Endothelial cell (in vitro differentiated cells): ENCODE measurements at regions not wholly inside any gene's neighbourhood (a gene's known extent, or its start where the extent isn't known, plus 50 kb on each side); places are given as distances from the start of the nearest gene placed in this dataset.

Source experiments
- DNase-seq: peaks from one replicate; pipeline ENCODE4 v3.0.0; 2021; ENCODE audit warnings: low spot score
- H3K27ac Mint-ChIP-seq: one replicate; pipeline ENCODE4 v1.8.0; 2021; ENCODE audit warnings: mixed read lengths, inconsistent platforms; ENCODE audit not compliant: unreplicated experiment
- H3K27me3 Mint-ChIP-seq: one replicate; pipeline ENCODE4 v1.8.0; 2021; ENCODE audit warnings: mild to moderate bottlenecking, moderate library complexity, mixed read lengths, inconsistent platforms; ENCODE audit not compliant: unreplicated experiment
- H3K36me3 Mint-ChIP-seq: one replicate; pipeline ENCODE4 v1.8.0; 2021; ENCODE audit warnings: mild to moderate bottlenecking, low read depth, mixed read lengths, inconsistent platforms; ENCODE audit not compliant: unreplicated experiment
- H3K4me1 Mint-ChIP-seq: one replicate; pipeline ENCODE4 v1.8.0; 2021; ENCODE audit warnings: mild to moderate bottlenecking, mixed read lengths, inconsistent platforms; ENCODE audit not compliant: unreplicated experiment
- H3K4me3 Mint-ChIP-seq: one replicate; pipeline ENCODE4 v1.8.0; 2021; ENCODE audit warnings: mild to moderate bottlenecking, mixed read lengths, inconsistent platforms; ENCODE audit not compliant: unreplicated experiment
- H3K9me3 Mint-ChIP-seq: one replicate; pipeline ENCODE4 v1.8.0; 2021; ENCODE audit warnings: mixed read lengths, inconsistent platforms; ENCODE audit not compliant: unreplicated experiment
- CTCF ChIP-seq: fragments of 200-600 bp; sonication (generic); IDR thresholded peaks from one replicate; pipeline ENCODE4 v1.5.0; 2021; ENCODE audit warnings: antibody characterized with exemption; ENCODE audit not compliant: unreplicated experiment

GRCh38 chr6:104537180-104537579 lies 322.5 kb downstream of the HACE1 start:
- Mint-ChIP-seq H3K27ac (no peak overlapping the region), H3K4me3 (no peak overlapping the region), H3K9me3 (no peaks in the 10 kb centered on the region), H3K4me1 (peaks cover 2% of the 10 kb centered on the region), H3K36me3 (no peaks in the 10 kb centered on the region), H3K27me3 (peaks cover 3% of the 10 kb centered on the region)
- no peak for DNase-seq
- no peak for TF ChIP-seq CTCF

- no peaks in the 10 kb centered on the region for H3K36me3 Mint-ChIP-seq
- H3K27me3 Mint-ChIP-seq: peaks cover 4% of the 10 kb centered on the region
- no peak for TF ChIP-seq CTCF
- H3K27ac Mint-ChIP-seq: no peak overlapping the region
- no peak overlapping the region for H3K4me3 Mint-ChIP-seq
- H3K4me1 Mint-ChIP-seq: peaks cover 7% of the 10 kb centered on the region
- DNase-seq: no peak
- no peaks in the 10 kb centered on the region for H3K9me3 Mint-ChIP-seq
Observed at GRCh38 chr6:104532462-104532861, 327.3 kb downstream of the HACE1 start.

- Mint-ChIP-seq H3K27me3 (peaks cover 4% of the 10 kb centered on the region), H3K36me3 (no peaks in the 10 kb centered on the region), H3K4me1 (peaks cover 15% of the 10 kb centered on the region), H3K9me3 (no peaks in the 10 kb centered on the region), H3K27ac (no peak overlapping the region), H3K4me3 (no peak overlapping the region)
- no peak for TF ChIP-seq CTCF
- DNase-seq: no peak
Observed at GRCh38 chr6:104531646-104532045, 328.1 kb downstream of the HACE1 start.

- Mint-ChIP-seq H3K9me3 (no peaks in the 10 kb centered on the region), H3K27me3 (peaks cover 1% of the 10 kb centered on the region), H3K4me3 (no peak overlapping the region), H3K36me3 (no peaks in the 10 kb centered on the region), H3K4me1 (peaks cover 35% of the 10 kb centered on the region), H3K27ac (peak overlapping the region; percentile 33)
- TF ChIP-seq CTCF: no peak
- peak; percentile 44 for DNase-seq
Observed at GRCh38 chr6:104527761-104528415, 331.8 kb downstream of the HACE1 start.

GRCh38 chr6:104527311-104527710 lies 332.4 kb downstream of the HACE1 start:
- Mint-ChIP-seq H3K27ac (peak overlapping the region; percentile 33), H3K36me3 (no peaks in the 10 kb centered on the region), H3K9me3 (no peaks in the 10 kb centered on the region), H3K27me3 (peaks cover 1% of the 10 kb centered on the region), H3K4me3 (no peak overlapping the region), H3K4me1 (peaks cover 33% of the 10 kb centered on the region)
- no peak for DNase-seq
- TF ChIP-seq CTCF: no peak
